GM12878 (cell line): ENCODE measurements at regions not wholly inside any gene's neighbourhood (a gene's known extent, or its start where the extent isn't known, plus 50 kb on each side); places are given as distances from the start of the nearest gene placed in this dataset.

Source experiments
- ATAC-seq: fragments of 200-7000 bp; cut with Tn5 transposase; 3 replicates; pipeline ENCODE4 v1.9.1; 2020; ENCODE audit warnings: mild to moderate bottlenecking, moderate library complexity
- BruUV-seq: library from RNA; stranded (reverse); fragments of 400-500 nt; replicated peaks from 2 replicates; lab custom pipeline; 2021; lab: Mats Ljungman, UMichigan
- CTCF ChIA-PET: fragments of 300-600 bp; sonication (Branson Sonifier 250); formaldehyde crosslinking; extraction: SDS; loops from one replicate; lab custom pipeline; 2021; ENCODE audit warnings: inconsistent platforms; lab: Yijun Ruan, JAX
- POLR2A ChIA-PET: fragments of 350-600 bp; formaldehyde crosslinking; extraction: SDS; loops from one replicate; lab custom pipeline; 2021; ENCODE audit warnings: inconsistent platforms; lab: Charles Lee
- RAD21 ChIA-PET: fragments of 300-600 bp; sonication (Branson Sonifier 250); formaldehyde crosslinking; loops from one replicate; lab custom pipeline; 2023; ENCODE audit warnings: antibody characterized with exemption; ENCODE audit not compliant: unreplicated experiment; lab: Charles Lee
- SMC1A ChIA-PET: fragments of 300-600 bp; sonication (Branson Sonifier 250); formaldehyde crosslinking; loops from one replicate; lab custom pipeline; 2023; ENCODE audit not compliant: unreplicated experiment, uncharacterized antibody; lab: Charles Lee
- DNase-seq: peaks from one replicate; pipeline ENCODE4 v3.0.0-alpha.2; 2011; ENCODE audit warnings: low read depth, low spot score
- FAIRE-seq: peaks from 3 replicates; lab custom pipeline; 2011; peaks lifted over from hg19 to GRCh38; lab: Jason Lieb, UNC
- H2AFZ ChIP-seq: 2 replicates; pipeline ENCODE4 v1.6.0; 2011; ENCODE audit warnings: low read depth, low read length, control low read depth; ENCODE audit not compliant: control insufficient read depth
- H3K27ac ChIP-seq: 2 replicates; pipeline ENCODE4 v1.5.1; 2011; ENCODE audit warnings: control low read depth; ENCODE audit not compliant: control insufficient read depth, insufficient read depth
- H3K27me3 ChIP-seq, 2 experiments: replicated peaks in 1 of 2; 2 replicates each; pipeline versions ENCODE4 v1.6.0 to v1.6.1; 2011; ENCODE audit warnings: low read length in 1 of 2; ENCODE audit not compliant: control insufficient read depth in 2 of 2, insufficient read depth in 2 of 2
- H3K36me3 ChIP-seq, 2 experiments: 2 replicates each; pipeline ENCODE4 v1.5.1; 2011; ENCODE audit warnings: low read length in 1 of 2; ENCODE audit not compliant: control insufficient read depth in 2 of 2, insufficient read depth in 2 of 2
- H3K4me1 ChIP-seq: 2 replicates; pipeline ENCODE4 v1.6.1; 2011; ENCODE audit warnings: mild to moderate bottlenecking, low read length, moderate library complexity, mixed read lengths; ENCODE audit not compliant: control insufficient read depth, insufficient read depth
- H3K4me2 ChIP-seq: 2 replicates; pipeline ENCODE4 v1.6.0; 2011; ENCODE audit warnings: control low read depth; ENCODE audit not compliant: control insufficient read depth, insufficient read depth
- H3K4me3 ChIP-seq: fragments of 200-600 bp; sonication (generic); 2 replicates; pipeline ENCODE4 v1.5.1; 2016
- H3K79me2 ChIP-seq: 2 replicates; pipeline ENCODE4 v1.6.0; 2011; ENCODE audit warnings: low read length; ENCODE audit not compliant: control insufficient read depth, insufficient read depth
- H3K9ac ChIP-seq: 2 replicates; pipeline ENCODE4 v1.8.0; 2011; ENCODE audit warnings: low read length, control low read depth, mixed read lengths; ENCODE audit not compliant: control insufficient read depth, insufficient read depth
- H3K9me3 ChIP-seq: replicated peaks from 3 replicates; pipeline ENCODE4 v1.5.1; 2011; ENCODE audit warnings: mild to moderate bottlenecking, low read length; ENCODE audit not compliant: control insufficient read depth, insufficient read depth
- H4K20me1 ChIP-seq: 2 replicates; pipeline ENCODE4 v1.6.0; 2011; ENCODE audit not compliant: control insufficient read depth, insufficient read depth
- CTCF ChIP-seq, 3 experiments: IDR thresholded peaks in 2 of 3; conservative IDR thresholded peaks in 1 of 3; 2 replicates each; pipeline ENCODE4 v1.5.1; 2011; ENCODE audit warnings: low read depth in 3 of 3, low read length in 3 of 3, mild to moderate bottlenecking in 3 of 3, control low read depth in 2 of 3, moderate library complexity in 2 of 3, inconsistent platforms in 1 of 3, mixed read lengths in 1 of 3; ENCODE audit not compliant: control insufficient read depth in 2 of 3, insufficient read depth in 1 of 3; ENCODE audit errors: extremely low read depth in 1 of 3
- HDGF ChIP-seq: fragments of 450-650 bp; IDR thresholded peaks from 2 replicates; pipeline ENCODE4 v1.6.1; 2016; ENCODE audit warnings: antibody characterized with exemption
- MEF2A ChIP-seq: IDR thresholded peaks from 2 replicates; pipeline ENCODE4 v1.6.1; 2011; ENCODE audit warnings: low read depth, mild to moderate bottlenecking, low read length, moderate library complexity; ENCODE audit not compliant: insufficient read depth
- POU2F2 ChIP-seq: IDR thresholded peaks from 3 replicates; pipeline ENCODE4 v1.6.1; 2011; ENCODE audit warnings: low read depth, mild to moderate bottlenecking, low read length, borderline replicate concordance
- RAD21 ChIP-seq: IDR thresholded peaks from 2 replicates; pipeline ENCODE4 v1.6.1; 2011; ENCODE audit warnings: mild to moderate bottlenecking, low read depth, low read length, moderate library complexity; ENCODE audit not compliant: insufficient read depth
- RUNX3 ChIP-seq: IDR thresholded peaks from 2 replicates; pipeline ENCODE4 v1.6.1; 2012; ENCODE audit warnings: low read length, inconsistent platforms
- TCF7 ChIP-seq: IDR thresholded peaks from 2 replicates; pipeline ENCODE4 v1.6.1; 2014; ENCODE audit warnings: antibody characterized with exemption, borderline replicate concordance
- WGBS: methylation state at CpG from one replicate; pipeline ENCODE4 v1.1.6; 2016; ENCODE audit warnings: low lambda C conversion rate; ENCODE audit not compliant: insufficient replicate concordance, insufficient coverage; ENCODE audit errors: missing lambda C conversion rate; 5-methylcytosine and 5-hydroxymethylcytosine counted together
- in situ Hi-C: fragments of 300-500 bp; cut with MboI; formaldehyde crosslinking; loops from 9 replicates; pipeline ENCODE4 v1.14.3; 2018; ENCODE audit warnings: mixed read lengths
- intact Hi-C: fragments of 100-400 bp; cut with micrococcal nuclease; formaldehyde crosslinking; loops from one replicate; pipeline ENCODE4 v1.14.2; 2022; ENCODE audit not compliant: unreplicated experiment
- TF ChIP-seq, protein P1 (sequence below): IDR thresholded peaks from 2 replicates; pipeline ENCODE4 v1.6.1; 2011; ENCODE audit warnings: borderline replicate concordance, low read depth, mild to moderate bottlenecking, moderate library complexity, low read length; ENCODE audit not compliant: insufficient read depth, poor library complexity, severe bottlenecking

GRCh38 chr11:101803651-101804050, 111.2 kb upstream of the CEP126 start:
- Histone ChIP-seq H4K20me1 (no peaks in the 10 kb centered on the region), H3K36me3 (no peaks in the 10 kb centered on the region), H3K27me3 (no peaks in the 10 kb centered on the region), H3K4me3 (no peak overlapping the region), H2AFZ (no peak overlapping the region), H3K9ac (no peak overlapping the region), H3K4me1 (no peaks in the 10 kb centered on the region), H3K27ac (no peak overlapping the region), H3K4me2 (no peak overlapping the region), H3K79me2 (no peaks in the 10 kb centered on the region), H3K9me3 (no peaks in the 10 kb centered on the region)
- intact Hi-C loops, result no loop called here
- in situ Hi-C loops, result no loop called here
- WGBS, result 0% methylated on average over 2 of the region's 2 CpGs
- POLR2A ChIA-PET, result no interaction called here
- CTCF ChIA-PET, result no interaction called here
- no peak for ATAC-seq
- FAIRE-seq, result no peak
- RAD21 ChIA-PET, result no interaction called here
- TF ChIP-seq POU2F2 (no peak), MEF2A (no peak), HDGF (no peak), CTCF (IDR thresholded peaks at IDR 0.05 in 2 of 3, conservative IDR thresholded peaks at IDR 0.05 in 1 of 3; ENCODE audit: control insufficient read depth in 2 of 3, extremely low read depth in 1 of 3, insufficient read depth in 1 of 3, low read depth in 3 of 3, low read length in 3 of 3) (no peak), RAD21 (no peak), TCF7 (no peak), RUNX3 (no peak)
- TF ChIP-seq, protein P1, sequence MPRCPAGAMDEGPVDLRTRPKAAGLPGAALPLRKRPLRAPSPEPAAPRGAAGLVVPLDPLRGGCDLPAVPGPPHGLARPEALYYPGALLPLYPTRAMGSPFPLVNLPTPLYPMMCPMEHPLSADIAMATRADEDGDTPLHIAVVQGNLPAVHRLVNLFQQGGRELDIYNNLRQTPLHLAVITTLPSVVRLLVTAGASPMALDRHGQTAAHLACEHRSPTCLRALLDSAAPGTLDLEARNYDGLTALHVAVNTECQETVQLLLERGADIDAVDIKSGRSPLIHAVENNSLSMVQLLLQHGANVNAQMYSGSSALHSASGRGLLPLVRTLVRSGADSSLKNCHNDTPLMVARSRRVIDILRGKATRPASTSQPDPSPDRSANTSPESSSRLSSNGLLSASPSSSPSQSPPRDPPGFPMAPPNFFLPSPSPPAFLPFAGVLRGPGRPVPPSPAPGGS, result no peak
- no peak for DNase-seq
- SMC1A ChIA-PET, result no interaction called here
- BruUV-seq, result no TSS peak
